Body of pancreas (tissue), 4 donors: ENCODE measurements at regions not wholly inside any gene's neighbourhood (a gene's known extent, or its start where the extent isn't known, plus 50 kb on each side); places are given as distances from the start of the nearest gene placed in this dataset.
"Not testable (repeated sequence)": the region's sequence is repeated elsewhere in the genome, so short reads cannot be mapped to it uniquely, and the experiment has no call there.

ENCODE experiments used
- CTCF ChIP-seq, 7 experiments: fragments of 450-650 bp in 4 of 7; fragments of 200-600 bp in 3 of 7; sonication (generic) in 3 of 7; IDR thresholded peaks; one replicate each; pipeline ENCODE4 v1.5.1; 2016 to 2019; ENCODE audit warnings: antibody characterized with exemption in 7 of 7
- POLR2A ChIP-seq, 3 donors: fragments of 450-650 bp; IDR thresholded peaks; one replicate each; pipeline ENCODE4 v1.6.1; 2016; ENCODE audit warnings: antibody characterized with exemption in 3 of 3, mild to moderate bottlenecking in 2 of 3

- TF ChIP-seq CTCF, POLR2A (IDR thresholded peaks at IDR 0.05): not testable (repeated sequence)
Observed at GRCh38 chrX:451750-452149, 65.0 kb upstream of the PPP2R3B start.
